ENCODE measurements at regions not wholly inside any gene's neighbourhood (a gene's known extent, or its start where the extent isn't known, plus 50 kb on each side); places are given as distances from the start of the nearest gene placed in this dataset.

DNA sequence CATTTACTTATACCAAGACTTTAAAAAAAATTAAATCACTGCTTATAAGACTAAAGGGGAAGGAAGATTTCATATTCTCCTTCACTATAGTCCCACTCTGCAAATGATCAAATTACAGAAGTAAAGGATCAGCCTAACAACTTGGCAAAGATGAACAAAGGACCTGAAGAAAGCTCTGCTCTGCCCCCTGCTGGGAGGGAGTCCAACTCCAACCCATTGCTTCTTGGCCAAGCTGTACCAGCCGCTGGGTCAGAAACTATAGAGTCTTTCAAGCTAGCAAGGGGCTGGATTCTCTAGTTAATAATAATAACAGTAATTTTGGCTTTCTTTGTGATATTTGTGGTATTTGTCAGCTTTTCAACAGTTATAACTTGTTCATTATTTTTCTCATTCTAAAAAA, 927.0 kb upstream of the CRIM1 start:
- no peak overlapping the region for H3K4me2 ChIP-seq (ENCODE audit: control insufficient read depth, insufficient read depth)
- in situ Hi-C loops (cut with MboI) (loop anchor here (10.0 kb wide), 1 partner anchor 1414 kb away; no protein-coding TSS in a partner anchor), intact Hi-C loops (cut with micrococcal nuclease; ENCODE audit: unreplicated experiment) (loop anchor here (5.0 kb wide), 1 partner anchor 1416 kb away; no protein-coding TSS in a partner anchor)
- no peak overlapping the region for H3K9ac ChIP-seq (ENCODE audit: control insufficient read depth, insufficient read depth, low read length)
- ChIA-PET POLR2A (no interaction called here), RAD21 (ENCODE audit: unreplicated experiment) (interaction anchor here (0.8 to 0.9 kb wide), 2 partner anchors 1333 to 1754 kb away, joined by 3 read pairs; no protein-coding TSS in a partner anchor), CTCF (interaction anchor here (0.6 to 1.6 kb wide), 5 partner anchors 8 to 1754 kb away, joined by 3 to 5 read pairs (median 3); no protein-coding TSS in a partner anchor), SMC1A (ENCODE audit: uncharacterized antibody, unreplicated experiment) (interaction anchor here (1.1 kb wide), 1 partner anchor 1416 kb away, joined by 3 read pairs; no protein-coding TSS in a partner anchor)
- BruUV-seq (replicated peaks): no TSS peak
- no peak overlapping the region for H3K27ac ChIP-seq (ENCODE audit: control insufficient read depth, insufficient read depth)
- no peaks in the 10 kb centered on the region for H3K9me3 ChIP-seq (replicated peaks; ENCODE audit: control insufficient read depth, insufficient read depth, low read length)
- H3K4me3 ChIP-seq: no peak overlapping the region
- WGBS (ENCODE audit: insufficient coverage, insufficient replicate concordance, low lambda C conversion rate, missing lambda C conversion rate): 0% methylated on average over 1 of the region's 1 CpG
- no peaks in the 10 kb centered on the region for H3K79me2 ChIP-seq (ENCODE audit: control insufficient read depth, insufficient read depth, low read length)
- no peaks in the 10 kb centered on the region for H4K20me1 ChIP-seq (ENCODE audit: control insufficient read depth, insufficient read depth)
- H3K27me3 ChIP-seq (replicated peaks in 1 of 2; ENCODE audit: control insufficient read depth in 2 of 2, insufficient read depth in 2 of 2, low read length in 1 of 2): no peaks in the 10 kb centered on the region
- H3K4me1 ChIP-seq (ENCODE audit: control insufficient read depth, insufficient read depth, low read length): no peaks in the 10 kb centered on the region
- DNase-seq (ENCODE audit: low read depth, low spot score) (no peak), ATAC-seq (peak; percentile 82), FAIRE-seq (no peak)
- H3K36me3 ChIP-seq (ENCODE audit: control insufficient read depth in 2 of 2, insufficient read depth in 2 of 2, low read length in 1 of 2): no peaks in the 10 kb centered on the region
- no peak overlapping the region for H2AFZ ChIP-seq (ENCODE audit: control insufficient read depth, low read depth, low read length)
- TF ChIP-seq, protein P1, sequence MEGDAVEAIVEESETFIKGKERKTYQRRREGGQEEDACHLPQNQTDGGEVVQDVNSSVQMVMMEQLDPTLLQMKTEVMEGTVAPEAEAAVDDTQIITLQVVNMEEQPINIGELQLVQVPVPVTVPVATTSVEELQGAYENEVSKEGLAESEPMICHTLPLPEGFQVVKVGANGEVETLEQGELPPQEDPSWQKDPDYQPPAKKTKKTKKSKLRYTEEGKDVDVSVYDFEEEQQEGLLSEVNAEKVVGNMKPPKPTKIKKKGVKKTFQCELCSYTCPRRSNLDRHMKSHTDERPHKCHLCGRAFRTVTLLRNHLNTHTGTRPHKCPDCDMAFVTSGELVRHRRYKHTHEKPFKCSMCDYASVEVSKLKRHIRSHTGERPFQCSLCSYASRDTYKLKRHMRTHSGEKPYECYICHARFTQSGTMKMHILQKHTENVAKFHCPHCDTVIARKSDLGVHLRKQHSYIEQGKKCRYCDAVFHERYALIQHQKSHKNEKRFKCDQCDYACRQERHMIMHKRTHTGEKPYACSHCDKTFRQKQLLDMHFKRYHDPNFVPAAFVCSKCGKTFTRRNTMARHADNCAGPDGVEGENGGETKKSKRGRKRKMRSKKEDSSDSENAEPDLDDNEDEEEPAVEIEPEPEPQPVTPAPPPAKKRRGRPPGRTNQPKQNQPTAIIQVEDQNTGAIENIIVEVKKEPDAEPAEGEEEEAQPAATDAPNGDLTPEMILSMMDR (IDR thresholded peaks at IDR 0.05 in 2 of 3, conservative IDR thresholded peaks at IDR 0.05 in 1 of 3; ENCODE audit: control insufficient read depth in 2 of 3, extremely low read depth in 1 of 3, insufficient read depth in 1 of 3, low read depth in 3 of 3, low read length in 3 of 3): peak; percentile 41 to 61 (median 49)
- TF ChIP-seq, protein P2, sequence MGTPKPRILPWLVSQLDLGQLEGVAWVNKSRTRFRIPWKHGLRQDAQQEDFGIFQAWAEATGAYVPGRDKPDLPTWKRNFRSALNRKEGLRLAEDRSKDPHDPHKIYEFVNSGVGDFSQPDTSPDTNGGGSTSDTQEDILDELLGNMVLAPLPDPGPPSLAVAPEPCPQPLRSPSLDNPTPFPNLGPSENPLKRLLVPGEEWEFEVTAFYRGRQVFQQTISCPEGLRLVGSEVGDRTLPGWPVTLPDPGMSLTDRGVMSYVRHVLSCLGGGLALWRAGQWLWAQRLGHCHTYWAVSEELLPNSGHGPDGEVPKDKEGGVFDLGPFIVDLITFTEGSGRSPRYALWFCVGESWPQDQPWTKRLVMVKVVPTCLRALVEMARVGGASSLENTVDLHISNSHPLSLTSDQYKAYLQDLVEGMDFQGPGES (IDR thresholded peaks at IDR 0.05): no peak
- no peak for TF ChIP-seq TCF3 (IDR thresholded peaks at IDR 0.05; ENCODE audit: borderline replicate concordance, insufficient read depth, low read depth, low read length)
- TF ChIP-seq CBX5 (IDR thresholded peaks at IDR 0.05; ENCODE audit: low read depth): no peak
- no peak for TF ChIP-seq NFYB (IDR thresholded peaks at IDR 0.05; ENCODE audit: insufficient read depth, low read depth, low read length)
- TF ChIP-seq, protein P3, sequence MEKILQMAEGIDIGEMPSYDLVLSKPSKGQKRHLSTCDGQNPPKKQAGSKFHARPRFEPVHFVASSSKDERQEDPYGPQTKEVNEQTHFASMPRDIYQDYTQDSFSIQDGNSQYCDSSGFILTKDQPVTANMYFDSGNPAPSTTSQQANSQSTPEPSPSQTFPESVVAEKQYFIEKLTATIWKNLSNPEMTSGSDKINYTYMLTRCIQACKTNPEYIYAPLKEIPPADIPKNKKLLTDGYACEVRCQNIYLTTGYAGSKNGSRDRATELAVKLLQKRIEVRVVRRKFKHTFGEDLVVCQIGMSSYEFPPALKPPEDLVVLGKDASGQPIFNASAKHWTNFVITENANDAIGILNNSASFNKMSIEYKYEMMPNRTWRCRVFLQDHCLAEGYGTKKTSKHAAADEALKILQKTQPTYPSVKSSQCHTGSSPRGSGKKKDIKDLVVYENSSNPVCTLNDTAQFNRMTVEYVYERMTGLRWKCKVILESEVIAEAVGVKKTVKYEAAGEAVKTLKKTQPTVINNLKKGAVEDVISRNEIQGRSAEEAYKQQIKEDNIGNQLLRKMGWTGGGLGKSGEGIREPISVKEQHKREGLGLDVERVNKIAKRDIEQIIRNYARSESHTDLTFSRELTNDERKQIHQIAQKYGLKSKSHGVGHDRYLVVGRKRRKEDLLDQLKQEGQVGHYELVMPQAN (conservative IDR thresholded peaks at IDR 0.05): no peak
- no peak for TF ChIP-seq CREM (IDR thresholded peaks at IDR 0.05; ENCODE audit: low read depth)
- no peak for TF ChIP-seq EP300 (IDR thresholded peaks at IDR 0.05; ENCODE audit: borderline replicate concordance in 1 of 2, control insufficient read depth in 1 of 2, low read depth in 2 of 2, low read length in 2 of 2)
- TF ChIP-seq RAD21 (IDR thresholded peaks at IDR 0.05; ENCODE audit: insufficient read depth, low read depth, low read length): peak; percentile 17; the same call in 1 of the 2 replicates
- TF ChIP-seq EGR1 (IDR thresholded peaks at IDR 0.05; ENCODE audit: borderline replicate concordance in 1 of 2, low read depth in 2 of 2, low read length in 2 of 2): no peak
- no peak for TF ChIP-seq NR2F1 (conservative IDR thresholded peaks at IDR 0.05)
- TF ChIP-seq, protein P4, sequence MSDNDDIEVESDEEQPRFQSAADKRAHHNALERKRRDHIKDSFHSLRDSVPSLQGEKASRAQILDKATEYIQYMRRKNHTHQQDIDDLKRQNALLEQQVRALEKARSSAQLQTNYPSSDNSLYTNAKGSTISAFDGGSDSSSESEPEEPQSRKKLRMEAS (IDR thresholded peaks at IDR 0.05; ENCODE audit: low read depth, low read length): no peak
- peak; percentile 41; the same call in 1 of the 2 replicates for TF ChIP-seq SMC3 (IDR thresholded peaks at IDR 0.05; ENCODE audit: borderline replicate concordance, low read length)

All from GM12878 (cell line).